ENCODE measurements at regions not wholly inside any gene's neighbourhood (a gene's known extent, or its start where the extent isn't known, plus 50 kb on each side); places are given as distances from the start of the nearest gene placed in this dataset.

DNA sequence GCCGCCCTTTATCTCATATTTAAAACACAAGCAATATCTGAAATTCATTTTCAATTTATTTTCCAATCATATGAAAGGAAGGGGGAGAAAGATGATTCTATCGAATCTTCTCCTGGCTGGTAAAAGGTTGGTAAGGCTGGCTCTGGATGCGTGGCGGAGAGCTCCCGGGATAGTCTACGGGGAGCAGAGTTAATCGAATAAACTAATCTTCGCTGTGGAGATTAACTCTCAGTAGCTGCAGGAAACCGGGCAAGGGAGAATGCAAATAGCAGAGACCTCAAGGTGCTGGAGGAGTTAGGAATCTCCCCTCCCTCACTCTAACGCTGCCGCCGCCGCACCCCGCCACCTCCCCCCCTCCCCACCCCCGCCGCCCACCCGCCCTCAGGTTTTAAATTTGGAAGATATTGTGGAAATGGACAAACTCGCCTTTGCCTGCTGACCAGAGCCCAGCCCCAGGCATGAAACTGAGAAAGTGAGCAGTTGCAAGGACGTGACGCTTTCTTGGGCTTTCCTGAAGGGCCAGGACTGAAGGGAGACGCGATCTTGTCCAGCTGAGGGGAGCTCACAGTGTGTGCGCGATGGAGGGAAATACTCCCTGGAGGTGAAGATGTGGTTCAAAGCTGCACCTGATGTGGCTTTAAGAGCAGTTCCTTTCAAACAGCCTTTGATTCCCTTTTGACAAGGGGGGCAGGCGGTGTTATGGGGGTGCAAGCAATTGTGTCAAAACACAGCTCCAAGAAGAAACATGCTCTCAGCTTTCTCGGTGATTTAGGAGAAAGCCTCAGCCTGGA is 308.2 kb upstream of the IRX3 start:
- TF ChIP-seq, protein P1, sequence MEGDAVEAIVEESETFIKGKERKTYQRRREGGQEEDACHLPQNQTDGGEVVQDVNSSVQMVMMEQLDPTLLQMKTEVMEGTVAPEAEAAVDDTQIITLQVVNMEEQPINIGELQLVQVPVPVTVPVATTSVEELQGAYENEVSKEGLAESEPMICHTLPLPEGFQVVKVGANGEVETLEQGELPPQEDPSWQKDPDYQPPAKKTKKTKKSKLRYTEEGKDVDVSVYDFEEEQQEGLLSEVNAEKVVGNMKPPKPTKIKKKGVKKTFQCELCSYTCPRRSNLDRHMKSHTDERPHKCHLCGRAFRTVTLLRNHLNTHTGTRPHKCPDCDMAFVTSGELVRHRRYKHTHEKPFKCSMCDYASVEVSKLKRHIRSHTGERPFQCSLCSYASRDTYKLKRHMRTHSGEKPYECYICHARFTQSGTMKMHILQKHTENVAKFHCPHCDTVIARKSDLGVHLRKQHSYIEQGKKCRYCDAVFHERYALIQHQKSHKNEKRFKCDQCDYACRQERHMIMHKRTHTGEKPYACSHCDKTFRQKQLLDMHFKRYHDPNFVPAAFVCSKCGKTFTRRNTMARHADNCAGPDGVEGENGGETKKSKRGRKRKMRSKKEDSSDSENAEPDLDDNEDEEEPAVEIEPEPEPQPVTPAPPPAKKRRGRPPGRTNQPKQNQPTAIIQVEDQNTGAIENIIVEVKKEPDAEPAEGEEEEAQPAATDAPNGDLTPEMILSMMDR (conservative IDR thresholded peaks at IDR 0.05; ENCODE audit: control insufficient read depth, insufficient read depth, low read depth, low read length): no peak
- DNase-seq (ENCODE audit: low read depth): no peak
- no peak overlapping the region for H3K4me3 ChIP-seq (ENCODE audit: control insufficient read depth, low read depth, low read length)

DNA sequence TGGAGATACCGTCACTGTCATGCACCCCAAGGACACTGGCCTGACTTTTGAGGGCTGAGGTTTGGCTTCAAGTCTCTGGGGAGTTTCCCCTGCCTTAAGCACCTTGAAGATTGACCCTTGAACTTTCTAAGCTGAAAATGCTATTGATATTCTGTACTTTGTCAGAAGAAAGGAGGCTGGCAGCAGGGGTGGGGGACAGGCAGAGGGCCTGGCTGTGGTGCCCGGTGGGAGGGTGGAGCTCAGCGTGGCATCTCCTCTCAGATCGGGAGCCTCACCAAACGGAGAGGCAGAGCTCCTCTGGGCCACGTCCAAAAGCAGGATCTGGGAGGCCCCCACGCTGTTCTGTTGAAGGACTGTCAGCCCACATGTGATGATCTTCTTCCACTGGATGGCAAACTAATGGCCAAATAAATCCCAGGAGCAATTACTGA is 305.2 kb upstream of the IRX3 start:
- TF ChIP-seq, protein P1 (conservative IDR thresholded peaks at IDR 0.05; ENCODE audit: control insufficient read depth, insufficient read depth, low read depth, low read length): no peak

DNA sequence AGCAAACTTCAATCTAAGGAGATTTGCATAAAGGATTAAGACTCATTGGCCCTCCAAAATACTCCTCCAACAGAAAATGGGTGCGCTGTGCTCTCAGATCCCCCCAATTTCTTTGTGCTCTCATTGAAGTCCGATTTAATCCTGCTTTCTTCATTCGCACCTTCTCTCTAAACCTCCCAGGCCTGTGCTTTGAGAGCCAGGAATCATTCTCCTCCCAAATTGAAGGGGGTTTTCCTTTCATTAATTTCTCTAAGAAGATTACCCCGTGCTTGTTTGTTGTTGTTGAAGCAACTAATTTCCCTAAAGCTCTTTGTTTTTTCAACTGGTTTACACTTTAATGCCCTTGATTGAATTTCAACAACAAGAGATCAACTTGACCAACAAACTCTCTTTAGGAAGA is 304.2 kb upstream of the IRX3 start:
- DNase-seq (ENCODE audit: low read depth): no peak
- H3K4me3 ChIP-seq (ENCODE audit: control insufficient read depth, low read depth, low read length): no peak overlapping the region
- TF ChIP-seq, protein P1 (conservative IDR thresholded peaks at IDR 0.05; ENCODE audit: control insufficient read depth, insufficient read depth, low read depth, low read length): no peak

More for the DNA sequence above, 305.2 kb upstream of the IRX3 start:
- no peak overlapping the region for H3K4me3 ChIP-seq (ENCODE audit: control insufficient read depth, low read depth, low read length)
- no peak for DNase-seq (ENCODE audit: low read depth)

DNA sequence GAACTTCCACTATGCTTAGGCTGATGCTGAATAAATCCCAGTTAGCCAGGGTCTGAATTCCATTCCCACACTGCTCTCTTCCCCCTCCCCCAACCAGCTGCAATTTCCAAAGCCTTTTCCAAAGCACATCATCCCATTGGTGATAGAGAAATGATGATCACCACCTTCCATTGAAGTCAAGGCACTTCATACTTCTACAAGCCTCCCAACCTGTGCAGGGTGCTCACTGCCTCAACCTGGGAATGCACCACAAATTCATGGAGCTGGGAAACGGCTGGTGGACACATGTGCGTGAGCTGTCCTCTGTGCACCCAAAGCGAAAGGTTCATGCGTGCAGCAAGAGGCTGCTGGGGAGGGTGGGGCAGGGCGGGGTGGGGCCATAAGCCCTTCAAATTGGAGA is 302.7 kb upstream of the IRX3 start:
- no peak overlapping the region for H3K4me3 ChIP-seq (ENCODE audit: control insufficient read depth, low read depth, low read length)
- DNase-seq (ENCODE audit: low read depth): no peak
- TF ChIP-seq, protein P1 (conservative IDR thresholded peaks at IDR 0.05; ENCODE audit: control insufficient read depth, insufficient read depth, low read depth, low read length): no peak

DNA sequence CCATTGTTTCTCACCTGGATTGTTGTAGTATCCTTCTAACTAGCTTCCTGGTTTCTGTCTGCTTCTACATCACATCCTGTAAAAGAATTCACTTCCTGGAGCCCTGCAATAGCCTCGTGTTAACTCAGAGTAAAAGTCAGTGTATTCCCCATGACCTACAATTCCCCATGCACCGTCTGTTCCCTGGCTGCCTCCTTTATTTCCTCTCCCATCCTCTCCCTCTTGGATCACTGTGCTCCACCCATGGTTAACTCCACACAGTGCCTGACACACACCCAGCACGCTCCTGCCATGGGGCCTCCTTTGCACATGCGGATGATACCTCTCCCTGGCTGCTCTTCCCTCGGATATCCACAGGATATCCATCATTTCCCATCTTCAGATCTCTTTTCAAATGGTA is 301.4 kb upstream of the IRX3 start:
- no peak for DNase-seq (ENCODE audit: low read depth)
- no peak overlapping the region for H3K4me3 ChIP-seq (ENCODE audit: control insufficient read depth, low read depth, low read length)
- TF ChIP-seq, protein P1 (conservative IDR thresholded peaks at IDR 0.05; ENCODE audit: control insufficient read depth, insufficient read depth, low read depth, low read length): no peak

DNA sequence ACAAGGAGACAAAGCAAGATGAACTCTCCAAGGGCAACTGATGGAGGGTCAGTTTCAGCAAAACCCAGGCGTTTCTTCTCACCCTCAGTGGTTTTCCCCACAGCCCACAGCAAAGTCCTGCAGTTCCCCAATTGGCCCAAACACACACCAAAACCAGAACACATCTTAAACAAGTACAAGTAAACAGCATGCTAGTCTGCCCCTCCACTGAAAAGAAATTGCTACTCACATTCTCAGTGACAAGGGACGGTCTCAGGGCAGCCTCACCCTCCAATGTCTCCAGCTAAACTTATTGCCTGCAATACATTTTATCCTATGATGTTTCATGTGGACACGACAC is 300.6 kb upstream of the IRX3 start:
- no peak for DNase-seq (ENCODE audit: low read depth)
- H3K4me3 ChIP-seq (ENCODE audit: control insufficient read depth, low read depth, low read length): no peak overlapping the region
- TF ChIP-seq, protein P1 (conservative IDR thresholded peaks at IDR 0.05; ENCODE audit: control insufficient read depth, insufficient read depth, low read depth, low read length): no peak
